NOMO-1 (cell line): ENCODE measurements at regions not wholly inside any gene's neighbourhood (a gene's known extent, or its start where the extent isn't known, plus 50 kb on each side); places are given as distances from the start of the nearest gene placed in this dataset.
"Not testable (repeated sequence)": the region's sequence is repeated elsewhere in the genome, so short reads cannot be mapped to it uniquely, and the experiment has no call there.

Experiments used
- DNase-seq, 2 experiments: peaks; one replicate each; lab custom pipeline; 2025; ENCODE audit not compliant: unreplicated experiment in 2 of 2; lab: John Stamatoyannopoulos, UW

- no peak for DNase-seq
Measured at GRCh38 chr9:135173066-135173465, 85.6 kb downstream of the OLFM1 start.

- DNase-seq: no peak
Measured at GRCh38 chr9:135174248-135174647, 86.8 kb downstream of the OLFM1 start.

GRCh38 chr9:135174981-135175380 is 87.5 kb downstream of the OLFM1 start:
- no peak for DNase-seq

- no peak for DNase-seq
Measured at GRCh38 chr9:135176284-135176683, 88.8 kb downstream of the OLFM1 start.

GRCh38 chr9:135177562-135177961 is 90.1 kb downstream of the OLFM1 start:
- DNase-seq: not testable (repeated sequence)

GRCh38 chr9:135178498-135178897 is 91.0 kb downstream of the OLFM1 start:
- DNase-seq: no peak

- no peak for DNase-seq
Measured at GRCh38 chr9:135179041-135179440, 91.6 kb downstream of the OLFM1 start.

- no peak for DNase-seq
Measured at GRCh38 chr9:135179976-135180375, 92.5 kb downstream of the OLFM1 start.

- no peak for DNase-seq
Measured at GRCh38 chr9:135180586-135180985, 93.1 kb downstream of the OLFM1 start.

GRCh38 chr9:135181336-135181735 is 93.9 kb downstream of the OLFM1 start:
- no peak for DNase-seq

- DNase-seq: not testable (repeated sequence)
Measured at GRCh38 chr9:135181841-135182240, 94.4 kb downstream of the OLFM1 start.

- no peak for DNase-seq
Measured at GRCh38 chr9:135183069-135183468, 95.6 kb downstream of the OLFM1 start.

GRCh38 chr9:135183528-135184180 is 96.2 kb downstream of the OLFM1 start:
- no peak for DNase-seq

- no peak for DNase-seq
Measured at GRCh38 chr9:135184181-135185053, 96.9 kb downstream of the OLFM1 start.

GRCh38 chr9:135185060-135185459 is 97.6 kb downstream of the OLFM1 start:
- DNase-seq: no peak

GRCh38 chr9:135186248-135187164 is 99.0 kb downstream of the OLFM1 start:
- no peak for DNase-seq

- DNase-seq: no peak
Measured at GRCh38 chr9:135187365-135187764, 99.9 kb downstream of the OLFM1 start.

- no peak for DNase-seq
Measured at GRCh38 chr9:135188681-135189151, 101.2 kb downstream of the OLFM1 start.

- DNase-seq: no peak
Measured at GRCh38 chr9:135189497-135189896, 102.0 kb downstream of the OLFM1 start.

- DNase-seq: no peak
Measured at GRCh38 chr9:135190789-135191577, 103.5 kb downstream of the OLFM1 start.
